IPS-11a (cell line): ENCODE measurements at regions not wholly inside any gene's neighbourhood (a gene's known extent, or its start where the extent isn't known, plus 50 kb on each side); places are given as distances from the start of the nearest gene placed in this dataset.

Experiments
- H3K4me3 ChIP-seq: one replicate; pipeline ENCODE4 v1.5.1; 2013; ENCODE audit warnings: low read depth, low read length, control low read depth

DNA sequence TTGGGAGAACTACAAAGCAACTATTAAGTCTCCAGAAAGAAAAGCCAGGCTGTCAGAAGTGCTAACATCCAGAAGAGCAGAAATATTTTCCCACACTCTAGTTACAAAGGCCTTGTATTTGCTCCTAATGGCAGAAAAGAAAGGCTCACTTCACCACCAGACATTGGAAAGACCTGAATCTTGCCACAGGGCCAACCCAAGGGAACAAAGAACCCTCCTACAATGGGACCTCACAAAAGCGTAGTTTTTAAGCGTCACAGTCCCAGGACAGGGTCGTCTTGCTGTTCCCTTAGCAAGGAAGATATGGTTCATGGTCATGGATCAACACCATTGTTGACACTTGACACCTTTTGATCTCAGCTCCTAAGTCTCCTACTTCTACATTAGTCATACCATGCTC lies 119.1 kb downstream of the RPS29 start:
- H3K4me3 ChIP-seq, result no peak overlapping the region

GRCh38 chr14:49464885-49465284 lies 121.3 kb downstream of the RPS29 start:
- no peak overlapping the region for H3K4me3 ChIP-seq

DNA sequence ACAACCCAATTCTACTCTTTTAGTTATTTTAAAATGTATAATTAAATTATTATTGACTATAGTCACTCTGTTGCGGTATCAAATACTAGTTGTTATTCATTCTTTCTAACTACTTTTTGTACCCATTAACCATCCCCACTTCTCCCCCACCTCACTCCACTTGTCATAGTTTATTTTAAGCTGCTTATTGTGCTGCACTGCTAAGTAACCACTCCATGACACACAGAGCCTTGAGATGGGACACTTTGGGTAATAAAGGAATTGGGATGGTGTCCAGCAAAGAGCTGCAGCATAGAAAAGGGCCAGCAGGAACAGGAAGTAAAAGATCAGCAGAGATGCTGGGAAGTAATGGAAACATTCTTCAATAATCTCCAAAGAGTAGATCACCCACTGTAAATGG lies 123.0 kb downstream of the RPS29 start:
- H3K4me3 ChIP-seq, result no peak overlapping the region

DNA sequence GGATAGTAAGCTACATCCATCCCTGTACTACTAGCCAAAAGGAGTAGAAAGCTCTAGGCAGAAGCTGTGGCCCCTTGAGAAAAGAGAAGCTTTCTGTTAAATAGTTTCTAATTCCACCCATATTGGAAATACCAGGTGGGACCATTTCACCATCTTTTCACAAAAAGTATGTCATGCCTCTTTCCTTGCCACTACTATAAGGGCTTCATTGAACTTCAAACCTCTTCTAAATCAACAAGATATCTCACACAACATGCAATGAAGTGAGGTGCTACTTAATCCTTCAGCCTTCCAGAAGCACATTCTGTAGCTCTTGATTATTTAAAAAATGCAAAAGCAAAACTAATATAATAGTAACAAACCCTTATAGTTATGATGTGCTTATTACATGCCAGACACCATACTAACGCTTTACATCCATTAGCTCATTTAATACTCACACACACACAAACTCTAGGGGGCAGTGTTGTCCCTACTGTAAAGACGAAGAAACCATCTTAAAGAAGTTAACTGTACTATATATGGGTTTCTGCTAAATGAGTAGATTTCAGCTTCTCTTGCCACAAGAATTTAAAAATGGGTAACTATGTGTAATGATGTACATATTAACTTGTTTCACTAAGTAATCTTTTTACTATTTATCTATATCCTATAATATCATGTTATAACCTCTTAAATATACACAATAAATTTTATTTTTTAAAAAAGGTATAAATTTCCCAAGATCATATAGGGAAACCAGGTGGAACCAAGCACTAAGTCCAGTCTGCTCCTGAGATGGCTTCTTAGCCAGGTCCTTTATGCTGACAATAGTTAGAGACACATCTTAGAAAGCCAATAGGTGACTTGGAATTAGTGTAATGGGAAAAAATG lies 124.4 kb downstream of the RPS29 start:
- no peak overlapping the region for H3K4me3 ChIP-seq

- no peak overlapping the region for H3K4me3 ChIP-seq
Observed at GRCh38 chr14:49460662-49461061, 125.5 kb downstream of the RPS29 start.

- no peak overlapping the region for H3K4me3 ChIP-seq
Observed at GRCh38 chr14:49456589-49456988, 129.6 kb downstream of the RPS29 start.

DNA sequence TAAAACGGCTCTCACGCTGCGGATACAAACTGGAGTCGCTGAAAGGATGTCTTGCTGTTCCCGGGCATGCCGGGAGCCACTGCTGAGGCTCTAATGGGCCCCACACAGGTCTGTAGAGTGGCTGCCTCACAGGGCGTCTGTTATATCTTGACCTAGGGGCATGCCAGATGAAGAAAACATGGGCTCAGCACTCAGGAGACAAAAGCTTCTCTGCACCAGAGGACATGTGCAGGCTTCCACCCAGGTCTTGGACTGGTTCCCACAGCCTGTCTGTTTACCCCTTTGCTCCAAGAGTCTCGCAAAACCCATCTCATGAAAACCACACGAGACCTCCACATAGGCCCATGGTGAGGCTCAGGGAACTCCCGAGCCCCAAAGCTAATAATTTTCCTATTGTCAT lies 134.2 kb downstream of the RPS29 start:
- no peak overlapping the region for H3K4me3 ChIP-seq

GRCh38 chr14:49449749-49450148 lies 136.4 kb downstream of the RPS29 start:
- no peak overlapping the region for H3K4me3 ChIP-seq

- no peak overlapping the region for H3K4me3 ChIP-seq
Observed at GRCh38 chr14:49447540-49448107, 138.6 kb downstream of the RPS29 start.

DNA sequence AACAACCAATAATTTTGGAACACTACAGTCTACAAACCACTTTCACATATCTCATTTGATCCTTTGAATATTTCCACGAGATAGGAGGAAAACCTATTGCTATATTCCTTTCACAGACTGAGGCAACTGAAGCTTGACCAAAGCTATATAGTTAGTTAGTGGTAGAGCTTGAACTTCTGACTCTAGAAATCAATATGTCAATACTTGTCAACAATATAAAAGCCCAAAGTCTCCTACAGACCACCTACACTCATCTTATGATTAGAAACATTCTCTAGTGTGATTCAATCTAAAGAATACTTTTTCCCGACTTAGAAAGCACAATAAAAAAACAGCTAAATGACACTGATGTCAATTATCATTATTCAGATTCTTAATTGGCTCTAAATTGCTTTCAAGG lies 139.4 kb downstream of the RPS29 start:
- H3K4me3 ChIP-seq, result no peak overlapping the region

GRCh38 chr14:49438256-49438770 lies 147.9 kb downstream of the RPS29 start:
- no peak overlapping the region for H3K4me3 ChIP-seq

DNA sequence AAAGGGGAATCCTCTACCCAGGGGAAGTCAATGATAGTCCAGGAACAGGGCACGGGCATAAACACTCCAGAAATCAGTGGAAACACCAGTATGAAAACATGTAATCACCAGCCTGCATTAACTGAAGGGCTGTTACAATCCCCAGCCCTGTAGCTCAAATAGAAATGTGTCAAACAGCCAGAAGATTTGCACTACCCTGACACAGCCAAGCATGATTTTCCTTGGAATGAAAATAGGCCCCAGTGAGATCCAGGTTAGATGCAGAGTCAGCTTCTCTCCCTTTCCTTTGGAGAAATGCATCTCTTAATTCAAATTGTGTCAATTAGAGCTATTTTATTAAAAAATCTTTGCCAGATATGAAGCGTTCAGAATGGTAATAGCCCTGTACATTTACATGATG lies 158.1 kb downstream of the RPS29 start:
- no peak overlapping the region for H3K4me3 ChIP-seq

DNA sequence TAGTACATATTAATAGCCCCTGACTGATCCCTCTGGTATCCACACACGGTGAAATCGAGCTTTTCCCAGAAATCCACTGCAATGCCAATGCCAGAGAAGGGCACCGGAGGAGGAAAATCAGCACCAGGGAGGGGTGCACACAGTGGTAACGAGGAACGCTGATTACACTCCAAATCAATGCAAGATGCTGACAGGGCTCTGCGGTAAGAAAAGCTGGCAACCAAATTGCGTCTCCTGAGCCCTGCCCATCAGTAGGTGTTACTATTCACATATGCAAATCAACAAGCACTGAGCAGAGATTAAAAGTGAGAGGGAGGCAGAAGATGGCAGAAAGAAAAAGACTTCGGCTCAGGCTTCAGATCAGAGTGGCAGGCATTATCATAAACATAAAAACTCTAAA lies 159.1 kb downstream of the RPS29 start:
- H3K4me3 ChIP-seq, result no peak overlapping the region

DNA sequence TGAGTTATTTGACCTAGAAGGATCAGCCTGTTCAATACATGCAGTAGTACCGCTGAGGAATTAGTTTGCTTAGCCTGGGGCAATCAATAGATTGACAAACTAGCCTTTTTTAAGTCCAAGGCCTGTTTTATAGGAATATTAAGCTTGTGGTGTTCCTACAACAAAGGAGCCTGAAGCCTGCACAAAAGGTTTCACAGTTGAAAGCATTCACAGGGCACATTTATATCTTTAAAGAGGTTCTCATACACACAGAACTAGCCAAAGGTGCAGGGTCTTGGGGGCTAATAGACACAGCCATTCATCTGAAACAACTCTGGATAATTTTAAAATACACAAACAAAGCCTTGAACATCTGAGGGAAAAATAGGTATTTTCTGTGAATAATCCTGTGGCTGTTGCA lies 160.3 kb downstream of the RPS29 start:
- H3K4me3 ChIP-seq, result no peak overlapping the region

GRCh38 chr14:49424436-49425331 lies 161.5 kb downstream of the RPS29 start:
- H3K4me3 ChIP-seq, result no peak overlapping the region

DNA sequence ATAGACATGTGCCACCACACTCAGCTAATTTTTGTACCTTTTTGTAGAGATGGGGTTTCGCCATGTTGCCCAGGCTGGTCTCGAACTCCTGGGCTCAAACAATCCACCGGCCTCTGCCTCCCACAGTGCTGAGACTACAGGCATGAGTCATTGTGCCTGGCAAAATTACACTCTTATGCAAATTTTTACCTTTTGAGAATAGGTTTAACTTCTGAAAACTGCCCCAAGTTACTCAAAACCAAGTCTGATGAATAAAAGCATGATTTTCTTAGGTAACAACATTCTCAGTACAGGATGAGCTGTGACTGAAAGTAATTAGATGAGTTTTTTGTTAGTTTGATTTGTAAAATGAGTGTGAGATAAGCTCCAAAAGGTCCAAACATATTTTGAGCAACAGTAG lies 166.0 kb downstream of the RPS29 start:
- H3K4me3 ChIP-seq, result no peak overlapping the region

- no peak overlapping the region for H3K4me3 ChIP-seq
Observed at GRCh38 chr14:49418789-49419188, 167.4 kb downstream of the RPS29 start.

DNA sequence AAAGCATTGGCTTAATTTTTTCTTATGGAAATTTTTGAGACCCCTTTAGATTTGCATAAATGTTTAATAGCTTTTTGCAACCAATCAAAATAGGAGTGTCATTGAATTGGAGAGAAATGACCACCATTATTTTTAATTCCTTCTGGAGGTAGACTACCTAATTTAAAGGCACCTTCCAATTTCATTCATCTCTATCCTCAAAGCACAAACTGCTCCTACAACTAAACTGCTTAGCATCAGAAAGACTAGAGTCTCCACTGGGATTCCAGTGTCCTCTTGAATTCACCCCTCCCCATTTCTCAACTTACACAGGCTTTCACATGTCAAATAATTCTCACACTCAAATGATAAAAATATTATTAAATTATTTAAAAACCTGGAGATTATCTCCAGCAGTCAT lies 168.4 kb downstream of the RPS29 start:
- H3K4me3 ChIP-seq, result no peak overlapping the region

DNA sequence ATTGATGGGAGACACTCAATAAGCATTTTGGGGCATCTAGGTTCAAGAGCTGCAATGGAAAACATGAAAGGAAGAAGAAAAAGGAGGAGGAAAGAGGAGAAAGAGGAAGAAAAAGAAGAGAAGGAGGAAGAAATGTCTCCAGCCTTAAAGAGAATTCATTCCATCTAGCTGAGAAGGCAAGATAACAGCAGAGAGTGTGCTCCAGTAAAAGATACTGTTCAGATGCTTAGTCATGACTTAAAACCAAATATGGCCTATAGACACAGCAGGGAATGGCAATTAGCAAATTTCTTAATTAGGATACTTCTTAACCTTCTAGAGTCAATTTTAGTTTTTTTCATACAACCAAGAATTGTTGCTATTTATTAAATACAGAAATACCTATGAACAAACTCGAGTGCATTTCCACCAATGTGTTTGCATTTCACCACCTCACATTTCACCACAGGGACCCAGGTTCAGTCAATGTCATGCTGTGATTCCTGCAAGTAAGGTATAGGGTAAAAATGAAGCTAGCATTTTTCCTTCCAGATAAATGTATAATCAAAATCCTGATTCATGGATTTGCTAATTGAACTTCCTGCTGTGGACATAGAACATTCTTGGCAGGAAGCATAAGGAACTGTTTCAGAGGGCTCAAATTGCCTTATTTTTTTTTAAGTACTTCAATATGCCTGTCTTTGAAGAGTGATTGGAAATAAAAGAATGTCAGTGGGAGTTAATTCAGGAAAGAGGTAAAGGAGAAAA lies 177.8 kb downstream of the RPS29 start:
- no peak overlapping the region for H3K4me3 ChIP-seq

GRCh38 chr14:49405291-49405690 lies 180.9 kb downstream of the RPS29 start:
- H3K4me3 ChIP-seq, result no peak overlapping the region

DNA sequence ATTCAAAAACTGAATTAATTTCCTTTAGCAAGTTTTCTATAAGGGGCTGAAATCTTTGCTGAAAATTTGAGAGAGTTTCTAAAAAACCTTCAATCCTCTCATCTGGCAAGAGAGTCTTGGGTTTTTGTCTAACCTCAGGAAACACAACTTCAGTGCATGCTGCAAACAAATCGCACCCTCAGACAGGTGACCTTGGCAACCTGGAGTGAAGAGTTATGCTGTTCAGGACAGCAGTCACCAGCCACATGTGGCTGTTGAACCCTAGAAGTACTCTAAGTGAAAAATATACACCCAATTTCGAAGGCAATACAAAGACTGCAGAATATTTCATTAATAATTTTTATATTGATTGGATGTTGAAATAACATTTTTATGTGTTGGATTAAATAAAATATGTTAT lies 184.8 kb downstream of the RPS29 start:
- H3K4me3 ChIP-seq, result no peak overlapping the region
